Thyroid gland (tissue), 4 donors: ENCODE measurements at regions not wholly inside any gene's neighbourhood (a gene's known extent, or its start where the extent isn't known, plus 50 kb on each side); places are given as distances from the start of the nearest gene placed in this dataset.

Source experiments
- CTCF ChIP-seq, 6 experiments: fragments of 200-600 bp in 3 of 6; fragments of 450-650 bp in 3 of 6; sonication (generic) in 3 of 6; IDR thresholded peaks; one replicate each; pipeline ENCODE4 v1.5.1; 2016 to 2019; ENCODE audit warnings: antibody characterized with exemption in 6 of 6, mild to moderate bottlenecking in 2 of 6, inconsistent platforms in 1 of 6, moderate library complexity in 1 of 6
- POLR2A ChIP-seq, 2 donors: fragments of 450-650 bp; IDR thresholded peaks; one replicate each; pipeline ENCODE4 v1.6.1; 2017; ENCODE audit warnings: antibody characterized with exemption in 2 of 2, mild to moderate bottlenecking in 2 of 2, moderate library complexity in 1 of 2

- no peak for TF ChIP-seq CTCF (IDR thresholded peaks at IDR 0.05)
- TF ChIP-seq POLR2A (IDR thresholded peaks at IDR 0.05): no peak
These were observed 291.5 kb upstream of the GALNTL6 start for GRCh38 chr4:171521726-171522125.
